Stomach (tissue), 8 donors: ENCODE measurements at regions not wholly inside any gene's neighbourhood (a gene's known extent, or its start where the extent isn't known, plus 50 kb on each side); places are given as distances from the start of the nearest gene placed in this dataset.

Experiments used
- DNase-seq, 2 donors: peaks; one replicate each; pipeline versions ENCODE4 v3.0.0 to v3.0.0-alpha.2; 2013 to 2019
- H3K27ac ChIP-seq, 5 donors: fragments of 200-600 bp in 4 of 5; sonication (generic) in 4 of 5; one replicate each; pipeline ENCODE4 v1.5.1; 2013 to 2019; ENCODE audit warnings: mild to moderate bottlenecking in 1 of 5, moderate library complexity in 1 of 5
- H3K27me3 ChIP-seq, 3 donors: fragments of 200-600 bp; sonication (generic); one replicate each; pipeline ENCODE4 v1.5.1; 2017 to 2019; ENCODE audit warnings: mixed run types in 1 of 3
- H3K36me3 ChIP-seq, 4 donors: fragments of 200-600 bp; sonication (generic); 1 replicate in 3 of 4; 2 replicates in 1 of 4; pipeline ENCODE4 v1.5.1; 2016 to 2019
- H3K4me1 ChIP-seq, 4 donors: fragments of 200-600 bp; sonication (generic); one replicate each; pipeline ENCODE4 v1.5.1; 2016 to 2019
- H3K4me3 ChIP-seq, 4 donors: fragments of 200-600 bp; sonication (generic) in 3 of 4; one replicate each; pipeline ENCODE4 v1.5.1; 2016 to 2019; ENCODE audit warnings: mild to moderate bottlenecking in 1 of 4
- H3K9me3 ChIP-seq, 4 donors: fragments of 200-600 bp; sonication (generic); one replicate each; pipeline ENCODE4 v1.5.1; 2016 to 2019
- EP300 ChIP-seq: sonication (generic); formaldehyde crosslinking; IDR thresholded peaks from one replicate; pipeline ENCODE4 v1.6.1; 2017; ENCODE audit warnings: antibody characterized with exemption
- POLR2A ChIP-seq, 4 donors: fragments of 450-650 bp; IDR thresholded peaks; one replicate each; pipeline ENCODE4 v1.6.1; 2016; ENCODE audit warnings: antibody characterized with exemption in 4 of 4, control low read depth in 2 of 4, mild to moderate bottlenecking in 1 of 4, moderate library complexity in 1 of 4
- POLR2AphosphoS5 ChIP-seq, 3 donors: sonication (generic); formaldehyde crosslinking; IDR thresholded peaks; one replicate each; pipeline ENCODE4 v1.6.1; 2016; ENCODE audit warnings: antibody characterized with exemption in 3 of 3
- WGBS, 5 donors: extraction: QIAGEN DNeasy Blood & Tissue Kit in 3 of 5; methylation state at CpG; one replicate each; pipeline versions ENCODE4 v1.1.5 to v1.1.7; 2013 to 2018; 5-methylcytosine and 5-hydroxymethylcytosine counted together
- intact Hi-C: fragments of 100-400 bp; cut with DNase I; formaldehyde crosslinking; loops from one replicate; pipeline ENCODE4 v1.15.1; 2023; ENCODE audit warnings: low total_unique reads
- TF ChIP-seq, protein P1 (sequence below), 7 experiments: fragments of 450-650 bp in 4 of 7; fragments of 200-600 bp in 3 of 7; sonication (generic) in 3 of 7; IDR thresholded peaks; one replicate each; pipeline ENCODE4 v1.5.1; 2016 to 2019; ENCODE audit warnings: antibody characterized with exemption in 7 of 7, control low read depth in 2 of 7, mild to moderate bottlenecking in 1 of 7
- donor health status: healthy with polysubstance abuse.
- donor health status: Bipolar disorder and iron deficiency.
- donor health status: healthy.

DNA sequence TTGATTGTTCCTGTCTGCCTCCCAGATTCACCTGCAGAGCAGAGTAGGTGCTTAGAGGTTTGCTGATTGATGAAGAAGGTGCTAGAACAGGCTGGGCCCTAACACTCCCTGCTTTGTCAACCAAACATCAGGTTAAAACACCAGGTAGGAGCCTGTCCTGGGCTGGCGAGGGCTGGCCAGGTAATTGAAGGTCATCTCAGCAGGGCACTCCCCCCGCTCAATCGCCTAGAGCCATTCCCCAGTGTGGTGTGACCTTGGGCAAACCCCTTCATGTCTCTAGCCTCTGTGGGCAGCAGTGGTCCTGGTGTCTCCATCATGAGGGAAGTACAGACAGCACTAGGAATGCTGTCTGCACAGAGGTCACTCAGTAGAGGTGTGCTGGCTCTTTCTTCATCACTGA is 88.3 kb downstream of the KLF15 start:
- WGBS, 5 donors = 58 to 100% (median 75%) methylated on average over 1 to 3 of the region's 3 CpGs
- peak overlapping the region; percentile 40 to 90 (median 88) for H3K27ac ChIP-seq
- H3K36me3 ChIP-seq = no peaks in the 10 kb centered on the region
- DNase-seq = no peak
- H3K4me1 ChIP-seq = peaks cover 32 to 69% (median 52%) of the 10 kb centered on the region in 4 donors
- intact Hi-C loops = no loop called here
- TF ChIP-seq, protein P1, sequence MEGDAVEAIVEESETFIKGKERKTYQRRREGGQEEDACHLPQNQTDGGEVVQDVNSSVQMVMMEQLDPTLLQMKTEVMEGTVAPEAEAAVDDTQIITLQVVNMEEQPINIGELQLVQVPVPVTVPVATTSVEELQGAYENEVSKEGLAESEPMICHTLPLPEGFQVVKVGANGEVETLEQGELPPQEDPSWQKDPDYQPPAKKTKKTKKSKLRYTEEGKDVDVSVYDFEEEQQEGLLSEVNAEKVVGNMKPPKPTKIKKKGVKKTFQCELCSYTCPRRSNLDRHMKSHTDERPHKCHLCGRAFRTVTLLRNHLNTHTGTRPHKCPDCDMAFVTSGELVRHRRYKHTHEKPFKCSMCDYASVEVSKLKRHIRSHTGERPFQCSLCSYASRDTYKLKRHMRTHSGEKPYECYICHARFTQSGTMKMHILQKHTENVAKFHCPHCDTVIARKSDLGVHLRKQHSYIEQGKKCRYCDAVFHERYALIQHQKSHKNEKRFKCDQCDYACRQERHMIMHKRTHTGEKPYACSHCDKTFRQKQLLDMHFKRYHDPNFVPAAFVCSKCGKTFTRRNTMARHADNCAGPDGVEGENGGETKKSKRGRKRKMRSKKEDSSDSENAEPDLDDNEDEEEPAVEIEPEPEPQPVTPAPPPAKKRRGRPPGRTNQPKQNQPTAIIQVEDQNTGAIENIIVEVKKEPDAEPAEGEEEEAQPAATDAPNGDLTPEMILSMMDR (IDR thresholded peaks at IDR 0.05) = no peak
- TF ChIP-seq POLR2A (IDR thresholded peaks at IDR 0.05) (no peak), POLR2AphosphoS5 (IDR thresholded peaks at IDR 0.05) (no peak), EP300 (no peak)
- H3K27me3 ChIP-seq = peaks cover 0 to 28% (median 4%) of the 10 kb centered on the region in 3 donors
- H3K4me3 ChIP-seq = no peak overlapping the region
- no peaks in the 10 kb centered on the region for H3K9me3 ChIP-seq

DNA sequence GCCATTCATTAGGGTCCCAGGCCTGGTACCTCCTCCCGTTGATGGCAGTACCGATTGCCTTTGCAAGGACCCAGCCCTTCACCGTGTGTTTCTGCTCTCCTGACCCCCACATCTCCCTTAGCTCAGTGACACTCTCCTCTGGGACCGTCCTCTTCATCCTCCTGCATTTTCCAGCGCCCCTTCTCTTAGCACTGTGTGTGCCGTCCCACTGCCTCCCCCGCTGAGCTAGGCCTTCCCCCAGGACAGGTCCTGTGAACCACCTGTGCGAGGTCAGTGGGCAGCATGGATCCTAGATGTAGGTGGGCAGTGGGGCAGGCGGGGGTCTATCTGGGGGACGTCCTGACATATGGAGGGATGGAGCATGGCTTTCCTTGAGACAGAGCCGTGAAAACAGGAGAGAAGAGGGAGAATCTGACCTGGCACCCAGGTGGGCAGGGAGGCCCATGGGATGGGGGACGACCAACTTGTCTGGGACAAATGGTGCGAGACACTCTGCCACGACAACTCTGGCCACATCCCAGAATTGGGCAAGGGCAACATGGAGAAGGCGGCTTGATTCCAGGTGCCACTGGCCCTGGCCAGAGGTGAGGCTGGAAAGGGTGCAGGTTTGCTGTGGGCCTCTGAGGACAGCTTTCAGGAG is 87.7 kb upstream of the ALDH1L1 start:
- DNase-seq = no peak
- peak overlapping the region; percentile 30 to 40 (median 34) for H3K4me3 ChIP-seq
- 71 to 77% (median 72%) methylated on average over 15 of the region's 15 CpGs for WGBS, 5 donors
- H3K9me3 ChIP-seq = no peaks in the 10 kb centered on the region
- H3K27me3 ChIP-seq = peaks cover 0 to 28% (median 4%) of the 10 kb centered on the region in 3 donors
- H3K27ac ChIP-seq = peak overlapping the region; percentile 55 to 90 (median 88)
- H3K4me1 ChIP-seq = peaks cover 32 to 69% (median 52%) of the 10 kb centered on the region in 4 donors
- TF ChIP-seq, protein P1 (IDR thresholded peaks at IDR 0.05) = no peak
- TF ChIP-seq EP300 = no peak
- TF ChIP-seq POLR2A (IDR thresholded peaks at IDR 0.05) = no peak
- TF ChIP-seq POLR2AphosphoS5 (IDR thresholded peaks at IDR 0.05) = no peak
- H3K36me3 ChIP-seq = no peaks in the 10 kb centered on the region
- intact Hi-C loops = no loop called here

DNA sequence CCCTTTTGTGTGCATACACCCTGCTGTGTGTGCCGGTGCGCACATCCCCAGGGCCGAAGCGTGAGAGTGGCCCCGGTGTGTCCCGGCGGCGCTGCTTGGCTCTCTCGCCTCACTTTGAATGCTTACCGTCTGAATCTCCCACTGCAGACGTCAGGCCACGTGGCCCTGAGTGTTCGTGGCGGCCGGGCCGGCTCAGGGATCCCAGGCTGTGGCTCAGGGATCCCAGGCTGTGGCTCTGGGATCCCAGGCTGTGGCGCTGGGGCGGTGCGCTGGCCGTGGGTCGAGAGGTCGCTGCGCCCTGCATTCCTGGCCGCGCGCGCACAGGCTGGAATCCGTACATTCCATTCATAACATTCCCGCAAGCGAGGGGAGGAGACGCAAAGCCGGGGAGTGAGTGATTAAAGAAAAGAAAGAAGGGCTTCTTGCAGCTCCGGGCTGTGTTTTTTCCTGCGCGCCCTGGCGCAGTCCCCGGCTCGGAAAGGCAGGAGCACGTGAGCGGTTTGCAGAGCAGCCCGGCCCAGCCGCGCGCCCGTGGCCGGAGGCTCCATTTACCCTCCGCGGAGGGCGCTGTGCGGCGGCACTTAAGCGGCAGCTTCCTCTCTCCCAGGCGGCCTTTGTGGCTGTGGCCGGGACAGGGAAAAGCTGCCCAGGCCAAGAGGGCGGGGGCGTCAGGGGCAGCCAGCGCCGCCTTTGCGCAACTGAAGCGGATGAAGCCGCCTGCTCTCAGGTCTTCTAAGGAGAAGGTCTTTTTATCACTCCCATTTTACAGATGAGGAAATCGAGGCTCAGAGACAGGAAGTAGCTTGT is 87.0 kb upstream of the ALDH1L1 start:
- TF ChIP-seq, protein P1 (IDR thresholded peaks at IDR 0.05) = no peak
- TF ChIP-seq POLR2AphosphoS5 (IDR thresholded peaks at IDR 0.05) (peak in 2 of 3 donors; percentile 41 to 70), EP300 (peak; percentile 62)
- H3K4me3 ChIP-seq = peak overlapping the region; percentile 30 to 40 (median 34)
- intact Hi-C loops = no loop called here

DNA sequence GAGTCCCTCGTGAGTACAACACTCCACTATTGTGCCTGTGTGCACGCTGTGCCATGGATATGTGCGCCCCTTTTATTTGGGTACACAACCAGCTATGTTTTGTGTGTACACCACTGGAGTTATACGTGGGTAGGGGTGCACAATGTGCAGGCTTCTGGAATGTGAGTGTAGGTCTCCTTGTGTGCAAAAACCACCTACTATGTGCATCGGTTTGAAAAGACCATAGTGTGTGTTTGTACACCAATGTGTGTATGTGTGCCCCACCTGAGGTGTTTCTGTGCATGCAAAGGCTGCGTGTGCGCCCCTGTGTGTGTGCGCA is 86.4 kb upstream of the ALDH1L1 start:
- H3K4me1 ChIP-seq = peaks cover 31 to 63% (median 52%) of the 10 kb centered on the region in 4 donors
- TF ChIP-seq POLR2AphosphoS5 (IDR thresholded peaks at IDR 0.05) (no peak), EP300 (no peak), POLR2A (IDR thresholded peaks at IDR 0.05) (no peak)
- TF ChIP-seq, protein P1 (IDR thresholded peaks at IDR 0.05) = no peak
- no peaks in the 10 kb centered on the region for H3K36me3 ChIP-seq
- no peak for DNase-seq
- 34 to 51% (median 48%) methylated on average over 7 to 8 of the region's 8 CpGs for WGBS, 5 donors
- H3K9me3 ChIP-seq = no peaks in the 10 kb centered on the region
- peak overlapping the region; percentile 30 to 40 (median 34) for H3K4me3 ChIP-seq
- intact Hi-C loops = no loop called here
- peak overlapping the region; percentile 55 to 90 (median 88) for H3K27ac ChIP-seq
- H3K27me3 ChIP-seq = peaks cover 0 to 28% (median 4%) of the 10 kb centered on the region in 3 donors

More for the DNA sequence above, 87.0 kb upstream of the ALDH1L1 start:
- H3K27ac ChIP-seq = peak overlapping the region; percentile 55 to 90 (median 88)
- H3K4me1 ChIP-seq = peaks cover 32 to 68% (median 52%) of the 10 kb centered on the region in 4 donors
- peaks cover 0 to 28% (median 4%) of the 10 kb centered on the region in 3 donors for H3K27me3 ChIP-seq
- DNase-seq = peak; percentile 83 to 87
- 1 to 8% (median 4%) methylated on average over 35 to 62 of the region's 62 CpGs for WGBS, 5 donors
- no peaks in the 10 kb centered on the region for H3K36me3 ChIP-seq
- H3K9me3 ChIP-seq = no peaks in the 10 kb centered on the region
